Keratinocyte (primary cell): ENCODE measurements at regions not wholly inside any gene's neighbourhood (a gene's known extent, or its start where the extent isn't known, plus 50 kb on each side); places are given as distances from the start of the nearest gene placed in this dataset.

Source experiments
- DNase-seq: peaks from one replicate; pipeline ENCODE4 v3.0.0-alpha.2; 2011; ENCODE audit warnings: low read depth, missing footprints, low spot score
- FAIRE-seq: peaks from 2 replicates; lab custom pipeline; 2011; peaks lifted over from hg19 to GRCh38; lab: Jason Lieb, UNC
- H2AFZ ChIP-seq: 2 replicates; pipeline ENCODE4 v1.6.0; 2012; ENCODE audit warnings: low read length, control low read depth, inconsistent platforms; ENCODE audit not compliant: control insufficient read depth
- H3K27ac ChIP-seq: 2 replicates; pipeline ENCODE4 v1.5.1; 2011; ENCODE audit warnings: low read length; ENCODE audit not compliant: control insufficient read depth, insufficient read depth
- H3K27me3 ChIP-seq: 3 replicates; pipeline ENCODE4 v1.6.0; 2011; ENCODE audit warnings: low read length; ENCODE audit not compliant: control insufficient read depth, insufficient read depth; ENCODE audit errors: extremely low read depth
- H3K36me3 ChIP-seq, 2 experiments: 2 replicates in 1 of 2; 3 replicates in 1 of 2; pipeline ENCODE4 v1.5.1; 2011; ENCODE audit warnings: low read length in 2 of 2, mild to moderate bottlenecking in 1 of 2; ENCODE audit not compliant: control insufficient read depth in 2 of 2, insufficient read depth in 2 of 2; ENCODE audit errors: extremely low read depth in 1 of 2
- H3K4me1 ChIP-seq: 3 replicates; pipeline ENCODE4 v1.5.1; 2011; ENCODE audit warnings: low read length; ENCODE audit not compliant: control insufficient read depth, insufficient read depth; ENCODE audit errors: extremely low read depth
- H3K4me2 ChIP-seq: 3 replicates; pipeline ENCODE4 v1.6.0; 2011; ENCODE audit warnings: low read depth, low read length; ENCODE audit not compliant: control insufficient read depth, insufficient read depth; ENCODE audit errors: extremely low read depth
- H3K4me3 ChIP-seq, 3 experiments: fragments of 200-600 bp in 1 of 3; sonication (generic) in 1 of 3; 2 replicates in 2 of 3; 3 replicates in 1 of 3; pipeline ENCODE4 v1.5.1; 2011 to 2016; ENCODE audit warnings: low read length in 3 of 3, mild to moderate bottlenecking in 3 of 3, control low read depth in 2 of 3, inconsistent platforms in 1 of 3, low read depth in 1 of 3, mixed read lengths in 1 of 3, mixed run types in 1 of 3, moderate library complexity in 1 of 3; ENCODE audit not compliant: control insufficient read depth in 2 of 3, insufficient read depth in 2 of 3; ENCODE audit errors: extremely low read depth in 1 of 3
- H3K79me2 ChIP-seq: 2 replicates; pipeline ENCODE4 v1.6.0; 2012; ENCODE audit warnings: low read length; ENCODE audit not compliant: control insufficient read depth, insufficient read depth
- H3K9ac ChIP-seq: 3 replicates; pipeline ENCODE4 v1.6.0; 2011; ENCODE audit warnings: low read length; ENCODE audit not compliant: control insufficient read depth, insufficient read depth; ENCODE audit errors: extremely low read depth
- H3K9me1 ChIP-seq: 3 replicates; pipeline ENCODE4 v1.6.0; 2011; ENCODE audit warnings: low read length; ENCODE audit not compliant: control insufficient read depth, insufficient read depth; ENCODE audit errors: extremely low read depth
- H3K9me3 ChIP-seq: 2 replicates; pipeline ENCODE4 v1.5.1; 2012; ENCODE audit warnings: low read depth, low read length; ENCODE audit not compliant: control insufficient read depth
- H4K20me1 ChIP-seq: 3 replicates; pipeline ENCODE4 v1.6.0; 2011; ENCODE audit warnings: low read length; ENCODE audit not compliant: control insufficient read depth, insufficient read depth; ENCODE audit errors: extremely low read depth
- CTCF ChIP-seq, 3 experiments: IDR thresholded peaks in 1 of 3; conservative IDR thresholded peaks in 1 of 3; optimal IDR thresholded peaks in 1 of 3; 2 replicates in 2 of 3; 3 replicates in 1 of 3; pipeline versions ENCODE3 to v1.5.1; 2011; ENCODE audit warnings: low read length in 3 of 3, mild to moderate bottlenecking in 3 of 3, moderate library complexity in 2 of 3, control low read depth in 1 of 3, inconsistent platforms in 1 of 3; ENCODE audit not compliant: insufficient read depth in 2 of 3; ENCODE audit errors: extremely low read depth in 1 of 3
- EZH2 ChIP-seq: IDR thresholded peaks from one replicate; pipeline ENCODE4 v1.6.1; 2012; ENCODE audit warnings: inconsistent platforms, mild to moderate bottlenecking, low read length, moderate library complexity
- dilution Hi-C: fragments of 300-500 bp; cut with MboI; formaldehyde crosslinking; loops from one replicate; pipeline ENCODE4 v1.7.0; 2020; ENCODE audit warnings: low sequenced_read_pairs; ENCODE audit not compliant: extremely low pct_ligation_motif_present

- Histone ChIP-seq H3K9ac (no peak overlapping the region), H3K27me3 (no peaks in the 10 kb centered on the region), H3K9me1 (no peaks in the 10 kb centered on the region), H3K9me3 (no peaks in the 10 kb centered on the region), H3K4me2 (no peak overlapping the region), H3K36me3 (no peaks in the 10 kb centered on the region), H2AFZ (no peak overlapping the region), H3K4me3 (no peak overlapping the region), H3K27ac (no peak overlapping the region), H3K4me1 (no peaks in the 10 kb centered on the region), H3K79me2 (no peaks in the 10 kb centered on the region), H4K20me1 (no peaks in the 10 kb centered on the region)
- DNase-seq (no peak), FAIRE-seq (no peak)
- no peak for TF ChIP-seq EZH2
- TF ChIP-seq CTCF (optimal IDR thresholded peaks at IDR 0.05 in 1 of 3, IDR thresholded peaks at IDR 0.05 in 1 of 3, conservative IDR thresholded peaks at IDR 0.05 in 1 of 3; ENCODE audit: extremely low read depth in 1 of 3, insufficient read depth in 2 of 3, low read length in 3 of 3), result no peak
- dilution Hi-C loops, result no loop called here
Observed at GRCh38 chr9:99565203-99565602, 256.5 kb upstream of the NR4A3 start.

- no peaks in the 10 kb centered on the region for H3K4me1 ChIP-seq
- no peaks in the 10 kb centered on the region for H3K36me3 ChIP-seq
- no peak overlapping the region for H3K9ac ChIP-seq
- H3K9me3 ChIP-seq, result no peaks in the 10 kb centered on the region
- TF ChIP-seq EZH2, result no peak
- no peak for TF ChIP-seq CTCF (optimal IDR thresholded peaks at IDR 0.05 in 1 of 3, IDR thresholded peaks at IDR 0.05 in 1 of 3, conservative IDR thresholded peaks at IDR 0.05 in 1 of 3; ENCODE audit: extremely low read depth in 1 of 3, insufficient read depth in 2 of 3, low read length in 3 of 3)
- no peaks in the 10 kb centered on the region for H3K27me3 ChIP-seq
- H3K9me1 ChIP-seq, result no peaks in the 10 kb centered on the region
- H3K4me3 ChIP-seq, result no peak overlapping the region
- H3K27ac ChIP-seq, result no peak overlapping the region
- FAIRE-seq (no peak), DNase-seq (no peak)
- dilution Hi-C loops, result no loop called here
- no peak overlapping the region for H3K4me2 ChIP-seq
- H3K79me2 ChIP-seq, result no peaks in the 10 kb centered on the region
- H4K20me1 ChIP-seq, result no peaks in the 10 kb centered on the region
- no peak overlapping the region for H2AFZ ChIP-seq
Observed at GRCh38 chr9:99567436-99567835, 254.2 kb upstream of the NR4A3 start.
